GM10266 (cell line): ENCODE measurements at regions not wholly inside any gene's neighbourhood (a gene's known extent, or its start where the extent isn't known, plus 50 kb on each side); places are given as distances from the start of the nearest gene placed in this dataset.

Source experiments
- DNase-seq: peaks from one replicate; pipeline ENCODE4 v3.0.0; 2012; ENCODE audit errors: extremely low spot score
- CTCF ChIP-seq: IDR thresholded peaks from 2 replicates; pipeline ENCODE4 v1.5.1; 2012; ENCODE audit warnings: mild to moderate bottlenecking, low read depth; ENCODE audit not compliant: control insufficient read depth, insufficient read depth; ENCODE audit errors: missing control alignments

GRCh38 chr1:238783633-238784032 lies 602.7 kb upstream of the CHRM3 start:
- no peak for TF ChIP-seq CTCF
- no peak for DNase-seq

DNA sequence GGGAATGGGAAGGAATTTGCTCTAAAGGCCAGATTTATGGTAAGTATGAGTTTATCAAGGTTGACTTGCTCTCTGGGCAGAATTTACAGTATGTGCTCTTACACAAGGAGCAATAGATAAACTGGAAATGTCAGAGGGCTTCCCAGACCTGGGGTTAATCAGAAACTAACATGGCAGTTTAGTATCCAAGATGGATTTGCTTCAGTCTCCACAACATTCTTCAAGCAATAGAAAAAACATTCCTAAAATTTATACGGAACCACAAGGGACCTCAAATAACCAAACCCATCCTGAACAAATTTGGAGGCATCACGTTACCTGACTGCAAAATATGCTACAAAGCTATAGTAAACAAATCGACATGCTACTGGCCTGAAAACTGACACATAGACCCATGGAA lies 606.7 kb upstream of the CHRM3 start:
- no peak for DNase-seq
- no peak for TF ChIP-seq CTCF

DNA sequence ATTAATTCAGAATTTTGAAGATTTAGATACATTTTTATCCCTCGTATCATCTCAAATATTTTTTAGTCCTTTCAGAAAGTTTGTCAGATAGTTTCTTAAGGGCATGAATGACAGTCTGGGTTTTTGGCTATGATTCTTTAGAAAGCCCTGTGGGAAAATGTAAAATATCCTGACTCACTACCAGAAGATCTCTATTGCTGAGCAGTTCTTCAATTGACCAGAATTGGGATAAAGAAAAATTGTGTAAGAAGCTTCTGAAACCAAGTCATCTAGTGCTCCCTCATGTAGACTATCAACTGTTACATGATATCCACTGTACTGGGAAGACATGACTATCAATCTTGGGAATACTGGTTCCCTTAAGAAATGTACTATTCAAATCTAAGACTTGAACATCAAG lies 608.3 kb upstream of the CHRM3 start:
- TF ChIP-seq CTCF: no peak
- DNase-seq: no peak

GRCh38 chr1:238777551-238777950 lies 608.8 kb upstream of the CHRM3 start:
- TF ChIP-seq CTCF: no peak
- DNase-seq: no peak

- no peak for TF ChIP-seq CTCF
These were observed 610.2 kb upstream of the CHRM3 start for GRCh38 chr1:238776126-238776525.

GRCh38 chr1:238772322-238772721 lies 614.0 kb upstream of the CHRM3 start:
- no peak for TF ChIP-seq CTCF
- DNase-seq: no peak

More at GRCh38 chr1:238776126-238776525, 610.2 kb upstream of the CHRM3 start:
- no peak for DNase-seq

- no peak for DNase-seq
- TF ChIP-seq CTCF: no peak
These were observed 619.0 kb upstream of the CHRM3 start for GRCh38 chr1:238767321-238767720.

DNA sequence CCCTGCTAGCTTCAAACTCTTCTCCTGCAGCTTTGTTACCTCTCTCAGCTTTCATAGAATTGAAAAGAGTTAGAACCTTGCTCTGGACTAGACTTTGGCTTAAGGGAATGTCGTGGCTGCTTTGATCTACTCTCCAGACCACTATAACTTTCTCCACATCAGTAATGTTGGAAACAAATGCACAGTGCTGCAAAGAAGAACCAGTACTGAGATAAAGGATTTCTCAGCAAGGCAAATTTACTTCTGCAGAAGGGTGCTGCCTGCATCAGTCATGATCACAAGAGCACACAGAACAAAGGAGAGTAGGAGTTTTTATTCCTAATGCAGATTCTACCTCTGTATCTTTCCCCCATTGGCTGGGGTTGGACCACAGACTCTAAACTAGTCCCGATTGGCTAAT lies 621.6 kb upstream of the CHRM3 start:
- no peak for DNase-seq
- no peak for TF ChIP-seq CTCF
